SK-N-SH treated with all-trans-retinoic acid at 6 μM for 48 hours (cell line): ENCODE measurements at regions not wholly inside any gene's neighbourhood (a gene's known extent, or its start where the extent isn't known, plus 50 kb on each side); places are given as distances from the start of the nearest gene placed in this dataset.

Experiments used
- ARNTL ChIP-seq: fragments of 450-650 bp; formaldehyde crosslinking; IDR thresholded peaks from 2 replicates; pipeline ENCODE4 v1.5.0; 2020; ENCODE audit warnings: low read depth, mild to moderate bottlenecking, moderate library complexity, borderline replicate concordance
- CSRNP3 ChIP-seq: fragments of 250-450 bp; sonication (Bioruptor Pico); IDR thresholded peaks from 2 replicates; pipeline ENCODE4 v1.5.1; 2021; ENCODE audit warnings: mild to moderate bottlenecking, moderate library complexity
- ISL1 ChIP-seq: fragments of 250-450 bp; sonication (Bioruptor Pico); IDR thresholded peaks from 2 replicates; pipeline ENCODE4 v2.1.2; 2022; ENCODE audit warnings: mild to moderate bottlenecking, moderate library complexity
- POU6F1 ChIP-seq: fragments of 250-450 bp; sonication (Bioruptor Pico); IDR thresholded peaks from 2 replicates; pipeline ENCODE4 v1.8.0; 2021; ENCODE audit warnings: low read depth, mild to moderate bottlenecking, moderate library complexity, borderline replicate concordance
- SNAI2 ChIP-seq: fragments of 250-450 bp; sonication (Bioruptor Pico); IDR thresholded peaks from 2 replicates; pipeline ENCODE4 v1.5.0; 2020; ENCODE audit warnings: mild to moderate bottlenecking, moderate library complexity
- TCF4 ChIP-seq: fragments of 250-450 bp; sonication (Bioruptor Pico); IDR thresholded peaks from 2 replicates; pipeline ENCODE4 v1.8.0; 2021; ENCODE audit warnings: mild to moderate bottlenecking, moderate library complexity, borderline replicate concordance
- ZFP30 ChIP-seq: fragments of 450-650 bp; formaldehyde crosslinking; IDR thresholded peaks from 2 replicates; pipeline ENCODE4 v1.5.0; 2022; ENCODE audit warnings: mild to moderate bottlenecking, moderate library complexity
- ZNF70 ChIP-seq: fragments of 450-650 bp; formaldehyde crosslinking; IDR thresholded peaks from 2 replicates; pipeline ENCODE4 v1.5.0; 2020; ENCODE audit warnings: mild to moderate bottlenecking, moderate library complexity
- TF ChIP-seq, protein P1 (sequence below): fragments of 250-450 bp; sonication (Bioruptor Pico); IDR thresholded peaks from 2 replicates; pipeline ENCODE4 v1.8.0; 2020; ENCODE audit warnings: mild to moderate bottlenecking, moderate library complexity, borderline replicate concordance

DNA sequence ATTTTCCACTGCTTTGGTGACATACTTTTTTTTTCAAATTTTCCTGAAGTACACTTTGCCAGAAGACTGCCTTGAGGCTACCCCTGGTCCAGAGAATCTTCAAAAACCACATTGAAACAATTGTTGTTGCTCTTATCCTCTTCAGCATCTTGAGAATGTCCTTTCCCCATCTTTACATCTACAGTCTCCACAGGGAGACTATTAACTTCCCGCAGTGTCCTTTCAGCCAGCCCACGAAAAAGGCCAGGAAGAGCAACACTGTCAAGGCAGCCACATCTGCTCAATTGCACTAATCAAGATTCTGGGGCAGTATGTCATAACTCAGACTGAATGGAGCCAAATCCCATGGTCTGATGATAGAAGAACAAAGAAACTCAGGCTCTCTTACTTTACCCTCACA, 148.3 kb downstream of the ENC1 start:
- no peak for TF ChIP-seq SNAI2 (CRISPR knock-in tag)
- TF ChIP-seq CSRNP3 (CRISPR knock-in tag), result no peak
- no peak for TF ChIP-seq ZFP30 (CRISPR knock-in tag)
- TF ChIP-seq POU6F1 (CRISPR knock-in tag), result no peak
- no peak for TF ChIP-seq ARNTL (CRISPR knock-in tag)
- TF ChIP-seq ISL1 (CRISPR knock-in tag), result no peak
- no peak for TF ChIP-seq TCF4
- TF ChIP-seq, protein P1, sequence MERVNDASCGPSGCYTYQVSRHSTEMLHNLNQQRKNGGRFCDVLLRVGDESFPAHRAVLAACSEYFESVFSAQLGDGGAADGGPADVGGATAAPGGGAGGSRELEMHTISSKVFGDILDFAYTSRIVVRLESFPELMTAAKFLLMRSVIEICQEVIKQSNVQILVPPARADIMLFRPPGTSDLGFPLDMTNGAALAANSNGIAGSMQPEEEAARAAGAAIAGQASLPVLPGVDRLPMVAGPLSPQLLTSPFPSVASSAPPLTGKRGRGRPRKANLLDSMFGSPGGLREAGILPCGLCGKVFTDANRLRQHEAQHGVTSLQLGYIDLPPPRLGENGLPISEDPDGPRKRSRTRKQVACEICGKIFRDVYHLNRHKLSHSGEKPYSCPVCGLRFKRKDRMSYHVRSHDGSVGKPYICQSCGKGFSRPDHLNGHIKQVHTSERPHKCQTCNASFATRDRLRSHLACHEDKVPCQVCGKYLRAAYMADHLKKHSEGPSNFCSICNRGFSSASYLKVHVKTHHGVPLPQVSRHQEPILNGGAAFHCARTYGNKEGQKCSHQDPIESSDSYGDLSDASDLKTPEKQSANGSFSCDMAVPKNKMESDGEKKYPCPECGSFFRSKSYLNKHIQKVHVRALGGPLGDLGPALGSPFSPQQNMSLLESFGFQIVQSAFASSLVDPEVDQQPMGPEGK (CRISPR knock-in tag), result no peak
- TF ChIP-seq ZNF70 (CRISPR knock-in tag), result no peak
